H9 (cell line): ENCODE measurements at regions not wholly inside any gene's neighbourhood (a gene's known extent, or its start where the extent isn't known, plus 50 kb on each side); places are given as distances from the start of the nearest gene placed in this dataset.

Experiments used
- DNase-seq: peaks from one replicate; pipeline ENCODE4 v3.0.0-alpha.2; 2017
- H2AFZ ChIP-seq: one replicate; pipeline ENCODE4 v1.6.1; 2013; ENCODE audit warnings: mild to moderate bottlenecking, low read length, control low read depth, moderate library complexity
- H2AK5ac ChIP-seq: 2 replicates; pipeline ENCODE4 v1.6.1; 2013; ENCODE audit warnings: low read length, control low read depth, mixed read lengths; ENCODE audit not compliant: insufficient read length
- H2BK120ac ChIP-seq: one replicate; pipeline ENCODE4 v1.6.1; 2013; ENCODE audit warnings: low read depth, mild to moderate bottlenecking, low read length, control low read depth, inconsistent platforms; ENCODE audit not compliant: poor library complexity, severe bottlenecking
- H2BK12ac ChIP-seq: 2 replicates; pipeline ENCODE4 v1.6.1; 2013; ENCODE audit warnings: low read length, control low read depth, mixed read lengths, low read depth; ENCODE audit not compliant: insufficient read length
- H2BK15ac ChIP-seq: 2 replicates; pipeline ENCODE4 v1.6.1; 2013; ENCODE audit warnings: low read depth, low read length, control low read depth
- H2BK20ac ChIP-seq: one replicate; pipeline ENCODE4 v1.6.1; 2013; ENCODE audit warnings: low read depth, mild to moderate bottlenecking, low read length, control low read depth, inconsistent platforms; ENCODE audit not compliant: poor library complexity, severe bottlenecking
- H2BK5ac ChIP-seq: 2 replicates; pipeline ENCODE4 v1.6.1; 2013; ENCODE audit warnings: low read length, control low read depth, mixed read lengths; ENCODE audit not compliant: insufficient read length
- H3K14ac ChIP-seq: 2 replicates; pipeline ENCODE4 v1.6.1; 2013; ENCODE audit warnings: low read length, control low read depth; ENCODE audit not compliant: insufficient read depth
- H3K18ac ChIP-seq: 2 replicates; pipeline ENCODE4 v1.6.1; 2013; ENCODE audit warnings: low read depth, mild to moderate bottlenecking, mixed read lengths, low read length, control low read depth; ENCODE audit not compliant: insufficient read length
- H3K23ac ChIP-seq: 2 replicates; pipeline ENCODE4 v1.6.1; 2013; ENCODE audit warnings: low read length, control low read depth, mixed read lengths, low read depth; ENCODE audit not compliant: insufficient read length
- H3K23me2 ChIP-seq: 2 replicates; pipeline ENCODE4 v1.6.1; 2013; ENCODE audit warnings: low read depth, mild to moderate bottlenecking, mixed read lengths, low read length, control low read depth; ENCODE audit not compliant: insufficient read length, poor library complexity, severe bottlenecking
- H3K27ac ChIP-seq: 2 replicates; pipeline ENCODE4 v1.5.1; 2013; ENCODE audit warnings: low read length, control low read depth, mixed read lengths, low read depth; ENCODE audit not compliant: insufficient read length
- H3K27me3 ChIP-seq: 2 replicates; pipeline ENCODE4 v1.6.1; 2013; ENCODE audit warnings: low read length, control low read depth, inconsistent platforms; ENCODE audit not compliant: insufficient read depth
- H3K4ac ChIP-seq: 2 replicates; pipeline ENCODE4 v1.6.1; 2013; ENCODE audit warnings: low read depth, mild to moderate bottlenecking, control low read depth, inconsistent platforms, low read length, moderate library complexity
- H3K4me1 ChIP-seq: 2 replicates; pipeline ENCODE4 v1.6.1; 2013; ENCODE audit warnings: low read length, control low read depth, inconsistent platforms; ENCODE audit not compliant: insufficient read depth
- H3K4me2 ChIP-seq: 2 replicates; pipeline ENCODE4 v1.6.1; 2013; ENCODE audit warnings: low read length, control low read depth, mixed read lengths; ENCODE audit not compliant: insufficient read length, insufficient read depth
- H3K56ac ChIP-seq: 2 replicates; pipeline ENCODE4 v1.6.1; 2013; ENCODE audit warnings: low read depth, mild to moderate bottlenecking, mixed read lengths, low read length, control low read depth; ENCODE audit not compliant: insufficient read length
- H3K79me1 ChIP-seq: 2 replicates; pipeline ENCODE4 v1.6.1; 2013; ENCODE audit warnings: low read depth, mild to moderate bottlenecking, moderate library complexity, low read length, control low read depth, inconsistent platforms; ENCODE audit not compliant: insufficient read depth, poor library complexity, severe bottlenecking
- H3K79me2 ChIP-seq: 2 replicates; pipeline ENCODE4 v1.6.1; 2013; ENCODE audit warnings: low read length, control low read depth, inconsistent platforms; ENCODE audit not compliant: insufficient read depth
- H3K9ac ChIP-seq: 2 replicates; pipeline ENCODE4 v1.6.1; 2013; ENCODE audit warnings: low read length, control low read depth, mixed read lengths; ENCODE audit not compliant: insufficient read length; ENCODE audit errors: extremely low read depth
- H3K9me3 ChIP-seq: one replicate; pipeline ENCODE4 v1.6.1; 2013; ENCODE audit warnings: low read depth, low read length, inconsistent platforms; ENCODE audit not compliant: control insufficient read depth
- H3T11ph ChIP-seq: one replicate; pipeline ENCODE4 v1.6.1; 2013; ENCODE audit warnings: mild to moderate bottlenecking, low read length, control low read depth, inconsistent platforms
- H4K20me1 ChIP-seq: one replicate; pipeline ENCODE4 v1.6.1; 2013; ENCODE audit not compliant: control insufficient read depth, insufficient read length, insufficient read depth
- H4K5ac ChIP-seq: 2 replicates; pipeline ENCODE4 v1.6.1; 2013; ENCODE audit warnings: low read depth, mild to moderate bottlenecking, mixed read lengths, low read length, control low read depth; ENCODE audit not compliant: insufficient read length
- H4K8ac ChIP-seq: replicated peaks from 2 replicates; pipeline ENCODE4 v1.6.1; 2013; ENCODE audit warnings: low read length, control low read depth, mixed read lengths, low read depth; ENCODE audit not compliant: insufficient read length
- H4K91ac ChIP-seq: 2 replicates; pipeline ENCODE4 v1.6.1; 2013; ENCODE audit warnings: low read depth, mild to moderate bottlenecking, moderate library complexity, mixed read lengths, low read length, control low read depth; ENCODE audit not compliant: insufficient read length
- H3K27ac Mint-ChIP-seq, 3 experiments: 2 replicates in 2 of 3; 3 replicates in 1 of 3; pipeline ENCODE4 v1.8.0; 2020 to 2021; ENCODE audit warnings: mixed read lengths in 3 of 3, mild to moderate bottlenecking in 1 of 3, moderate library complexity in 1 of 3
- H3K27me3 Mint-ChIP-seq: 2 replicates; pipeline ENCODE4 v1.8.0; 2021; ENCODE audit warnings: low read depth, mild to moderate bottlenecking, moderate library complexity, mixed read lengths
- H3K36me3 Mint-ChIP-seq, 3 experiments: 2 replicates in 2 of 3; 3 replicates in 1 of 3; pipeline ENCODE4 v1.8.0; 2020 to 2021; ENCODE audit warnings: low read depth in 3 of 3, mixed read lengths in 3 of 3; ENCODE audit not compliant: insufficient read depth in 1 of 3
- H3K4me1 Mint-ChIP-seq, 2 experiments: 2 replicates each; pipeline ENCODE4 v1.8.0; 2020; ENCODE audit warnings: mixed read lengths in 2 of 2
- H3K4me3 Mint-ChIP-seq, 2 experiments: 2 replicates in 1 of 2; 3 replicates in 1 of 2; pipeline ENCODE4 v1.8.0; 2020 to 2021; ENCODE audit warnings: mild to moderate bottlenecking in 2 of 2, mixed read lengths in 2 of 2, moderate library complexity in 1 of 2
- H3K9me3 Mint-ChIP-seq, 2 experiments: 2 replicates in 1 of 2; 3 replicates in 1 of 2; pipeline ENCODE4 v1.8.0; 2020; ENCODE audit warnings: mild to moderate bottlenecking in 2 of 2, mixed read lengths in 2 of 2, moderate library complexity in 1 of 2
- CTCF ChIP-seq: fragments of 200-600 bp; sonication (generic); conservative IDR thresholded peaks from 3 replicates; pipeline ENCODE4 v1.8.0; 2021; ENCODE audit warnings: antibody characterized with exemption, mild to moderate bottlenecking
- WGBS: extraction: QIAGEN DNeasy Blood & Tissue Kit; methylation state at CpG from one replicate; pipeline ENCODE4 v1.1.7; 2013; ENCODE audit warnings: missing lambda C conversion rate, low lambda C conversion rate, mixed read lengths; ENCODE audit not compliant: insufficient read length; ENCODE audit errors: extremely low coverage; 5-methylcytosine and 5-hydroxymethylcytosine counted together

GRCh38 chr1:218695525-218695924, 350.4 kb downstream of the TGFB2 start:
- H4K20me1 ChIP-seq: no peaks in the 10 kb centered on the region

More at GRCh38 chr1:218695525-218695924, 350.4 kb downstream of the TGFB2 start:
- no peak overlapping the region for H2BK12ac ChIP-seq
- no peak overlapping the region for H4K5ac ChIP-seq
- no peaks in the 10 kb centered on the region for H3K27me3 ChIP-seq
- no peaks in the 10 kb centered on the region for H3K9me3 ChIP-seq
- H3K4me2 ChIP-seq: no peak overlapping the region
- TF ChIP-seq CTCF: no peak
- no CpG with 5 or more reads among the region's 4 CpGs for WGBS
- H2BK20ac ChIP-seq: no peak overlapping the region
- no peaks in the 10 kb centered on the region for H3K23me2 ChIP-seq
- Mint-ChIP-seq H3K4me3 (no peak overlapping the region), H3K9me3 (no peaks in the 10 kb centered on the region), H3K36me3 (no peaks in the 10 kb centered on the region), H3K27me3 (no peaks in the 10 kb centered on the region), H3K27ac (no peak overlapping the region), H3K4me1 (peaks cover 5% of the 10 kb centered on the region in 2 experiments; a peak in 3 of 4 replicates)
- no peak overlapping the region for H3K18ac ChIP-seq
- H3K56ac ChIP-seq: no peak overlapping the region
- no peak overlapping the region for H3K4ac ChIP-seq
- DNase-seq: no peak
- H2BK5ac ChIP-seq: no peak overlapping the region
- no peak overlapping the region for H2BK15ac ChIP-seq
- H3T11ph ChIP-seq: no peak overlapping the region
- no peak overlapping the region for H3K9ac ChIP-seq
- no peak overlapping the region for H4K91ac ChIP-seq
- no peak overlapping the region for H3K27ac ChIP-seq
- H2AK5ac ChIP-seq: no peak overlapping the region
- H3K79me2 ChIP-seq: no peaks in the 10 kb centered on the region
- H3K23ac ChIP-seq: no peak overlapping the region
- peaks cover 5% of the 10 kb centered on the region; the same call in 1 of the 2 replicates for H3K4me1 ChIP-seq
- no peak overlapping the region for H2BK120ac ChIP-seq
- H3K79me1 ChIP-seq: no peaks in the 10 kb centered on the region
- H2AFZ ChIP-seq: peak overlapping the region; percentile 32
- no peak overlapping the region for H4K8ac ChIP-seq
- H3K14ac ChIP-seq: no peak overlapping the region
